ENCODE measurements at regions not wholly inside any gene's neighbourhood (a gene's known extent, or its start where the extent isn't known, plus 50 kb on each side); places are given as distances from the start of the nearest gene placed in this dataset.

- TF ChIP-seq, protein P1, sequence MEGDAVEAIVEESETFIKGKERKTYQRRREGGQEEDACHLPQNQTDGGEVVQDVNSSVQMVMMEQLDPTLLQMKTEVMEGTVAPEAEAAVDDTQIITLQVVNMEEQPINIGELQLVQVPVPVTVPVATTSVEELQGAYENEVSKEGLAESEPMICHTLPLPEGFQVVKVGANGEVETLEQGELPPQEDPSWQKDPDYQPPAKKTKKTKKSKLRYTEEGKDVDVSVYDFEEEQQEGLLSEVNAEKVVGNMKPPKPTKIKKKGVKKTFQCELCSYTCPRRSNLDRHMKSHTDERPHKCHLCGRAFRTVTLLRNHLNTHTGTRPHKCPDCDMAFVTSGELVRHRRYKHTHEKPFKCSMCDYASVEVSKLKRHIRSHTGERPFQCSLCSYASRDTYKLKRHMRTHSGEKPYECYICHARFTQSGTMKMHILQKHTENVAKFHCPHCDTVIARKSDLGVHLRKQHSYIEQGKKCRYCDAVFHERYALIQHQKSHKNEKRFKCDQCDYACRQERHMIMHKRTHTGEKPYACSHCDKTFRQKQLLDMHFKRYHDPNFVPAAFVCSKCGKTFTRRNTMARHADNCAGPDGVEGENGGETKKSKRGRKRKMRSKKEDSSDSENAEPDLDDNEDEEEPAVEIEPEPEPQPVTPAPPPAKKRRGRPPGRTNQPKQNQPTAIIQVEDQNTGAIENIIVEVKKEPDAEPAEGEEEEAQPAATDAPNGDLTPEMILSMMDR (IDR thresholded peaks at IDR 0.05), result peak in 5 of 6 experiments; percentile 14 to 58 (median 46)
- TF ChIP-seq POLR2A (IDR thresholded peaks at IDR 0.05), result no peak
These were observed 77.7 kb downstream of the OTUD1 start for GRCh38 chr10:23516530-23516929.
